GM12878 (cell line): ENCODE measurements at regions not wholly inside any gene's neighbourhood (a gene's known extent, or its start where the extent isn't known, plus 50 kb on each side); places are given as distances from the start of the nearest gene placed in this dataset.

ENCODE experiments used
- ATAC-seq: fragments of 200-7000 bp; cut with Tn5 transposase; 3 replicates; pipeline ENCODE4 v1.9.1; 2020; ENCODE audit warnings: mild to moderate bottlenecking, moderate library complexity
- BruUV-seq: library from RNA; stranded (reverse); fragments of 400-500 nt; replicated peaks from 2 replicates; lab custom pipeline; 2021; lab: Mats Ljungman, UMichigan
- CTCF ChIA-PET: fragments of 300-600 bp; sonication (Branson Sonifier 250); formaldehyde crosslinking; extraction: SDS; loops from one replicate; lab custom pipeline; 2021; ENCODE audit warnings: inconsistent platforms; lab: Yijun Ruan, JAX
- POLR2A ChIA-PET: fragments of 350-600 bp; formaldehyde crosslinking; extraction: SDS; loops from one replicate; lab custom pipeline; 2021; ENCODE audit warnings: inconsistent platforms; lab: Charles Lee
- RAD21 ChIA-PET: fragments of 300-600 bp; sonication (Branson Sonifier 250); formaldehyde crosslinking; loops from one replicate; lab custom pipeline; 2023; ENCODE audit warnings: antibody characterized with exemption; ENCODE audit not compliant: unreplicated experiment; lab: Charles Lee
- SMC1A ChIA-PET: fragments of 300-600 bp; sonication (Branson Sonifier 250); formaldehyde crosslinking; loops from one replicate; lab custom pipeline; 2023; ENCODE audit not compliant: unreplicated experiment, uncharacterized antibody; lab: Charles Lee
- DNase-seq: peaks from one replicate; pipeline ENCODE4 v3.0.0-alpha.2; 2011; ENCODE audit warnings: low read depth, low spot score
- FAIRE-seq: peaks from 3 replicates; lab custom pipeline; 2011; peaks lifted over from hg19 to GRCh38; lab: Jason Lieb, UNC
- H2AFZ ChIP-seq: 2 replicates; pipeline ENCODE4 v1.6.0; 2011; ENCODE audit warnings: low read depth, low read length, control low read depth; ENCODE audit not compliant: control insufficient read depth
- H3K27ac ChIP-seq: 2 replicates; pipeline ENCODE4 v1.5.1; 2011; ENCODE audit warnings: control low read depth; ENCODE audit not compliant: control insufficient read depth, insufficient read depth
- H3K27me3 ChIP-seq, 2 experiments: replicated peaks in 1 of 2; 2 replicates each; pipeline versions ENCODE4 v1.6.0 to v1.6.1; 2011; ENCODE audit warnings: low read length in 1 of 2; ENCODE audit not compliant: control insufficient read depth in 2 of 2, insufficient read depth in 2 of 2
- H3K36me3 ChIP-seq, 2 experiments: 2 replicates each; pipeline ENCODE4 v1.5.1; 2011; ENCODE audit warnings: low read length in 1 of 2; ENCODE audit not compliant: control insufficient read depth in 2 of 2, insufficient read depth in 2 of 2
- H3K4me1 ChIP-seq: 2 replicates; pipeline ENCODE4 v1.6.1; 2011; ENCODE audit warnings: mild to moderate bottlenecking, low read length, moderate library complexity, mixed read lengths; ENCODE audit not compliant: control insufficient read depth, insufficient read depth
- H3K4me2 ChIP-seq: 2 replicates; pipeline ENCODE4 v1.6.0; 2011; ENCODE audit warnings: control low read depth; ENCODE audit not compliant: control insufficient read depth, insufficient read depth
- H3K4me3 ChIP-seq: fragments of 200-600 bp; sonication (generic); 2 replicates; pipeline ENCODE4 v1.5.1; 2016
- H3K79me2 ChIP-seq: 2 replicates; pipeline ENCODE4 v1.6.0; 2011; ENCODE audit warnings: low read length; ENCODE audit not compliant: control insufficient read depth, insufficient read depth
- H3K9ac ChIP-seq: 2 replicates; pipeline ENCODE4 v1.8.0; 2011; ENCODE audit warnings: low read length, control low read depth, mixed read lengths; ENCODE audit not compliant: control insufficient read depth, insufficient read depth
- H3K9me3 ChIP-seq: replicated peaks from 3 replicates; pipeline ENCODE4 v1.5.1; 2011; ENCODE audit warnings: mild to moderate bottlenecking, low read length; ENCODE audit not compliant: control insufficient read depth, insufficient read depth
- H4K20me1 ChIP-seq: 2 replicates; pipeline ENCODE4 v1.6.0; 2011; ENCODE audit not compliant: control insufficient read depth, insufficient read depth
- BCLAF1 ChIP-seq: fragments of 450-650 bp; IDR thresholded peaks from 2 replicates; pipeline ENCODE4 v1.6.1; 2017; ENCODE audit warnings: antibody characterized with exemption, mild to moderate bottlenecking, moderate library complexity
- FOS ChIP-seq: IDR thresholded peaks from 3 replicates; pipeline ENCODE4 v1.6.1; 2011; ENCODE audit warnings: borderline replicate concordance; ENCODE audit not compliant: insufficient read length; ENCODE audit errors: extremely low read depth
- FOXM1 ChIP-seq: IDR thresholded peaks from 2 replicates; pipeline ENCODE4 v1.6.1; 2012; ENCODE audit warnings: low read depth, mild to moderate bottlenecking, inconsistent platforms, low read length, moderate library complexity
- MEF2A ChIP-seq: IDR thresholded peaks from 2 replicates; pipeline ENCODE4 v1.6.1; 2011; ENCODE audit warnings: low read depth, mild to moderate bottlenecking, low read length, moderate library complexity; ENCODE audit not compliant: insufficient read depth
- NR2C1 ChIP-seq: fragments of 450-650 bp; IDR thresholded peaks from 2 replicates; pipeline ENCODE4 v1.6.1; 2017; ENCODE audit warnings: antibody characterized with exemption, mild to moderate bottlenecking, moderate library complexity
- NR2F1 ChIP-seq: fragments of 450-650 bp; conservative IDR thresholded peaks from 2 replicates; pipeline ENCODE4 v1.6.1; 2017; ENCODE audit warnings: mild to moderate bottlenecking
- PAX8 ChIP-seq: fragments of 450-650 bp; IDR thresholded peaks from 2 replicates; pipeline ENCODE4 v1.6.1; 2017; ENCODE audit warnings: mild to moderate bottlenecking, moderate library complexity
- RAD21 ChIP-seq: IDR thresholded peaks from 2 replicates; pipeline ENCODE4 v1.6.1; 2011; ENCODE audit warnings: mild to moderate bottlenecking, low read depth, low read length, moderate library complexity; ENCODE audit not compliant: insufficient read depth
- RCOR1 ChIP-seq: conservative IDR thresholded peaks from 2 replicates; pipeline ENCODE4 v1.6.1; 2012; ENCODE audit warnings: low read depth, low read length, improper control_type of control experiment
- SREBF1 ChIP-seq: IDR thresholded peaks from 2 replicates; pipeline ENCODE4 v1.6.1; 2012; ENCODE audit warnings: mild to moderate bottlenecking, low read length
- SUZ12 ChIP-seq: fragments of 200-600 bp; sonication (generic); IDR thresholded peaks from one replicate; pipeline ENCODE4 v1.6.1; 2018; ENCODE audit warnings: antibody characterized with exemption, mild to moderate bottlenecking; ENCODE audit not compliant: unreplicated experiment
- ZBTB4 ChIP-seq: fragments of 450-650 bp; formaldehyde crosslinking; IDR thresholded peaks from 2 replicates; pipeline ENCODE4 v1.4.0; 2022; ENCODE audit warnings: mild to moderate bottlenecking, moderate library complexity
- ZNF24 ChIP-seq: fragments of 450-650 bp; IDR thresholded peaks from 2 replicates; pipeline ENCODE4 v1.6.1; 2017; ENCODE audit warnings: antibody characterized with exemption, mild to moderate bottlenecking
- ZNF384 ChIP-seq: IDR thresholded peaks from 2 replicates; pipeline ENCODE4 v1.6.1; 2012; ENCODE audit warnings: low read depth, mild to moderate bottlenecking, low read length, improper control_type of control experiment, borderline replicate concordance
- WGBS: methylation state at CpG from one replicate; pipeline ENCODE4 v1.1.6; 2016; ENCODE audit warnings: low lambda C conversion rate; ENCODE audit not compliant: insufficient replicate concordance, insufficient coverage; ENCODE audit errors: missing lambda C conversion rate; 5-methylcytosine and 5-hydroxymethylcytosine counted together
- in situ Hi-C: fragments of 300-500 bp; cut with MboI; formaldehyde crosslinking; loops from 9 replicates; pipeline ENCODE4 v1.14.3; 2018; ENCODE audit warnings: mixed read lengths
- intact Hi-C: fragments of 100-400 bp; cut with micrococcal nuclease; formaldehyde crosslinking; loops from one replicate; pipeline ENCODE4 v1.14.2; 2022; ENCODE audit not compliant: unreplicated experiment

DNA sequence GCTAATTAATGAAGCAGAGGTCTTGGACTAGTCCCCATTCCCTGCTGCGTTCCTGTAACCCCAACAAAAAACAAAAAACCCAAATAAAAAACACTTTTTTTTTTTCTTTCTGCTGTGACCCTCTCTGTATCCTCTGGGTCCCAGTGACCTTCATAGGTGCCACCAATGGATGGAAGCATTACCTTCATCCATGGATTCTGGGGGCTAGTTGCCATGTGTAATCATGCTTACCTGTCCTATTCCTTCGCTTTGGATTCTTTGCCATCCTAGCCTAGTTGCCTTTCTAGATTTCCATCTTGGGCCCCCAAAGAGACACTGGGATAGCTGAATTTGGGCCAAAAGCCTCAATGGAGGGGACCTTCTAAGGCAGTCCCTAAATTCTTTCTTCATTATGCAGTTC is 1208.7 kb downstream of the BRINP3 start:
- ChIA-PET RAD21 (no interaction called here), POLR2A (no interaction called here), CTCF (no interaction called here), SMC1A (no interaction called here)
- DNase-seq, result no peak
- Histone ChIP-seq H3K4me2 (no peak overlapping the region), H3K27me3 (no peaks in the 10 kb centered on the region), H4K20me1 (no peaks in the 10 kb centered on the region), H2AFZ (no peak overlapping the region), H3K4me3 (no peak overlapping the region), H3K36me3 (no peaks in the 10 kb centered on the region), H3K27ac (no peak overlapping the region), H3K79me2 (no peaks in the 10 kb centered on the region), H3K9ac (no peak overlapping the region), H3K9me3 (no peaks in the 10 kb centered on the region), H3K4me1 (no peaks in the 10 kb centered on the region)
- WGBS, result 0% methylated on average over 2 of the region's 2 CpGs
- no peak for ATAC-seq
- intact Hi-C loops, result no loop called here
- in situ Hi-C loops, result no loop called here
- FAIRE-seq, result no peak
- TF ChIP-seq PAX8 (no peak), RAD21 (no peak), ZNF24 (no peak), FOS (no peak)
- BruUV-seq, result no TSS peak

- WGBS, result 0% methylated on average over 1 of the region's 1 CpG
- ATAC-seq (no peak), FAIRE-seq (no peak), DNase-seq (no peak)
- in situ Hi-C loops (no loop called here), intact Hi-C loops (no loop called here)
- H3K36me3 ChIP-seq, result no peaks in the 10 kb centered on the region
- no peaks in the 10 kb centered on the region for H4K20me1 ChIP-seq
- POLR2A ChIA-PET, result no interaction called here
- H3K9ac ChIP-seq, result no peak overlapping the region
- no peaks in the 10 kb centered on the region for H3K9me3 ChIP-seq
- H3K4me3 ChIP-seq, result no peak overlapping the region
- no peaks in the 10 kb centered on the region for H3K27me3 ChIP-seq
- no peak overlapping the region for H2AFZ ChIP-seq
- H3K27ac ChIP-seq, result no peak overlapping the region
- no peaks in the 10 kb centered on the region for H3K79me2 ChIP-seq
- CTCF ChIA-PET, result no interaction called here
- no peaks in the 10 kb centered on the region for H3K4me1 ChIP-seq
- BruUV-seq, result no TSS peak
- no peak overlapping the region for H3K4me2 ChIP-seq
- SMC1A ChIA-PET, result interaction anchor here (1.0 kb wide), 1 partner anchor 14 kb away, joined by 4 read pairs; no protein-coding TSS in a partner anchor
- RAD21 ChIA-PET, result no interaction called here
- TF ChIP-seq ZNF384, result no peak
- no peak for TF ChIP-seq ZBTB4 (CRISPR knock-in tag)
- TF ChIP-seq RCOR1, result no peak
- TF ChIP-seq FOXM1, result no peak
- no peak for TF ChIP-seq SREBF1
- TF ChIP-seq MEF2A, result no peak
- TF ChIP-seq SUZ12, result no peak
- TF ChIP-seq NR2C1, result no peak
- TF ChIP-seq BCLAF1, result no peak
- TF ChIP-seq NR2F1, result no peak
Observed at GRCh38 chr1:189274267-189274666, 1203.4 kb downstream of the BRINP3 start.
